GM23248 (cell line): ENCODE measurements at regions not wholly inside any gene's neighbourhood (a gene's known extent, or its start where the extent isn't known, plus 50 kb on each side); places are given as distances from the start of the nearest gene placed in this dataset.

Experiments
- EZH2 ChIP-seq: fragments of 200-600 bp; sonication (generic); IDR thresholded peaks from 2 replicates; pipeline ENCODE4 v1.6.1; 2018; ENCODE audit warnings: antibody characterized with exemption, mild to moderate bottlenecking; ENCODE audit not compliant: insufficient read depth, poor library complexity, severe bottlenecking
- EZH2phosphoT487 ChIP-seq: fragments of 200-600 bp; sonication (generic); IDR thresholded peaks from 2 replicates; pipeline ENCODE4 v1.6.1; 2018; ENCODE audit warnings: antibody characterized with exemption, moderate library complexity, mild to moderate bottlenecking, low read depth; ENCODE audit not compliant: insufficient read depth

DNA sequence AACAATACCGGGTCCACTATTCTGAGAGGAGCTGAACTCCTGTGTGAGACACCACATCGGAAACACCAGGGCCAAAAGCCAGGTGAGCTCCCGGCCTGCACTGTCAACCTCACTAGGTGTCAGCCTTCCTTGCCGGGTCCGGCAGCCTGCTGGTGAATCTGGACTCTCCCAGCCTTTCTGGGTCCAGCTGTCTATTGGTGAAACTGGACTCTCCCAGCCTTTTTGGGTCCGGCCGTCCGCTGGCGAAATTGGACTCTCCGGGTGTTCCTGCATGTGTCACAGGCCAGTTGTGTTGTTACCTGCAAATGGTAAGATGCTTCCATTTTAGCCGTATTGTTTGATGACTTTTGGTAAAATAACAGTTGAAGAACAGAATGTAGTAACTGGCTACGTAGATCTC is 801.5 kb downstream of the CDH9 start:
- TF ChIP-seq EZH2 (no peak), EZH2phosphoT487 (no peak)
